Calu3 (cell line): ENCODE measurements at regions not wholly inside any gene's neighbourhood (a gene's known extent, or its start where the extent isn't known, plus 50 kb on each side); places are given as distances from the start of the nearest gene placed in this dataset.

Experiments
- BruUV-seq: library from RNA; stranded (reverse); fragments of 400-500 nt; replicated peaks from 2 replicates; lab custom pipeline; 2021; lab: Mats Ljungman, UMichigan
- CTCF ChIA-PET: fragments of 300-600 bp; sonication (Branson Sonifier 250); formaldehyde crosslinking; loops from one replicate; lab custom pipeline; 2022; ENCODE audit warnings: antibody characterized with exemption; lab: Charles Lee
- DNase-seq: peaks from one replicate; pipeline ENCODE4 v3.0.0; 2022
- H3K27ac Mint-ChIP-seq: one replicate; pipeline ENCODE4 v1.8.0; 2022; ENCODE audit warnings: mixed read lengths; ENCODE audit not compliant: unreplicated experiment
- H3K27me3 Mint-ChIP-seq: one replicate; pipeline ENCODE4 v1.8.0; 2022; ENCODE audit warnings: mixed read lengths; ENCODE audit not compliant: unreplicated experiment
- H3K36me3 Mint-ChIP-seq: one replicate; pipeline ENCODE4 v1.8.0; 2022; ENCODE audit warnings: mild to moderate bottlenecking, moderate library complexity, mixed read lengths; ENCODE audit not compliant: insufficient read depth, unreplicated experiment
- H3K4me1 Mint-ChIP-seq: one replicate; pipeline ENCODE4 v1.8.0; 2022; ENCODE audit warnings: mild to moderate bottlenecking, low read depth, mixed read lengths; ENCODE audit not compliant: unreplicated experiment
- H3K4me3 Mint-ChIP-seq: one replicate; pipeline ENCODE4 v1.8.0; 2022; ENCODE audit warnings: mild to moderate bottlenecking, low read depth, moderate library complexity, mixed read lengths; ENCODE audit not compliant: unreplicated experiment
- H3K9me3 Mint-ChIP-seq: one replicate; pipeline ENCODE4 v1.8.0; 2022; ENCODE audit warnings: low read depth, mixed read lengths; ENCODE audit not compliant: unreplicated experiment
- intact Hi-C: fragments of 100-400 bp; cut with micrococcal nuclease; formaldehyde crosslinking; loops from one replicate; pipeline ENCODE4 v1.10.0; 2022; ENCODE audit not compliant: unreplicated experiment
- TF ChIP-seq, protein P1 (sequence below): fragments of 200-600 bp; IDR thresholded peaks from one replicate; pipeline ENCODE4 v1.8.0; 2022; ENCODE audit warnings: antibody characterized with exemption; ENCODE audit not compliant: unreplicated experiment

DNA sequence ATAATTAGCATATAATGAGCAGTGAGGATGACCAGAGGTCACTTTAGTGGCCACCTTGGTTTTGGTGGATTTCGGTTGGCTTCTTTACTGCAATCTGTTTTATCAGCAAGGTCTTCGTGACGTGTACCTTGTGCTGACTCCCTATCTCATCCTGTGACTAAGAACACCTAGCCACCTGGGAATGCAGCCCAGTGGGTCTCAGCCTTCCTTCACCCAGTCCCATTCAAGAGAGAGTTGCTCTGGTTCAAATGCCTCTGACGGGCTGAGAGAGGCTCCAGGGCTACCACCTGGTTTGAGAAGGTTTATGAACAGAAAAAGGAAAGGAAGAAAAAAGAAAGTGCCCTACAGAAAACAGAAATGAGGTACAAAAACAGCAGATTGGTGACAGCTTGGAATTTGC is 738.7 kb downstream of the SOCS6 start:
- intact Hi-C loops: no loop called here
- BruUV-seq: no TSS peak
- Mint-ChIP-seq H3K36me3 (no peaks in the 10 kb centered on the region), H3K4me3 (no peak overlapping the region), H3K4me1 (peaks cover 15% of the 10 kb centered on the region), H3K9me3 (peaks cover 2% of the 10 kb centered on the region), H3K27me3 (no peaks in the 10 kb centered on the region), H3K27ac (peak overlapping the region; percentile 64)
- TF ChIP-seq, protein P1, sequence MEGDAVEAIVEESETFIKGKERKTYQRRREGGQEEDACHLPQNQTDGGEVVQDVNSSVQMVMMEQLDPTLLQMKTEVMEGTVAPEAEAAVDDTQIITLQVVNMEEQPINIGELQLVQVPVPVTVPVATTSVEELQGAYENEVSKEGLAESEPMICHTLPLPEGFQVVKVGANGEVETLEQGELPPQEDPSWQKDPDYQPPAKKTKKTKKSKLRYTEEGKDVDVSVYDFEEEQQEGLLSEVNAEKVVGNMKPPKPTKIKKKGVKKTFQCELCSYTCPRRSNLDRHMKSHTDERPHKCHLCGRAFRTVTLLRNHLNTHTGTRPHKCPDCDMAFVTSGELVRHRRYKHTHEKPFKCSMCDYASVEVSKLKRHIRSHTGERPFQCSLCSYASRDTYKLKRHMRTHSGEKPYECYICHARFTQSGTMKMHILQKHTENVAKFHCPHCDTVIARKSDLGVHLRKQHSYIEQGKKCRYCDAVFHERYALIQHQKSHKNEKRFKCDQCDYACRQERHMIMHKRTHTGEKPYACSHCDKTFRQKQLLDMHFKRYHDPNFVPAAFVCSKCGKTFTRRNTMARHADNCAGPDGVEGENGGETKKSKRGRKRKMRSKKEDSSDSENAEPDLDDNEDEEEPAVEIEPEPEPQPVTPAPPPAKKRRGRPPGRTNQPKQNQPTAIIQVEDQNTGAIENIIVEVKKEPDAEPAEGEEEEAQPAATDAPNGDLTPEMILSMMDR: no peak
- peak; percentile 52 for DNase-seq
- CTCF ChIA-PET: no interaction called here

GRCh38 chr18:71025505-71026225 is 736.8 kb downstream of the SOCS6 start:
- Mint-ChIP-seq H3K27ac (no peak overlapping the region), H3K4me1 (peaks cover 17% of the 10 kb centered on the region), H3K9me3 (peaks cover 2% of the 10 kb centered on the region), H3K4me3 (no peak overlapping the region), H3K27me3 (no peaks in the 10 kb centered on the region), H3K36me3 (no peaks in the 10 kb centered on the region)
- TF ChIP-seq, protein P1: no peak
- intact Hi-C loops: no loop called here
- CTCF ChIA-PET: no interaction called here
- BruUV-seq: no TSS peak
- no peak for DNase-seq

- H3K27ac Mint-ChIP-seq: no peak overlapping the region
- peaks cover 5% of the 10 kb centered on the region for H3K36me3 Mint-ChIP-seq
- CTCF ChIA-PET: no interaction called here
- no peak overlapping the region for H3K4me3 Mint-ChIP-seq
- no TSS peak for BruUV-seq
- intact Hi-C loops: no loop called here
- H3K4me1 Mint-ChIP-seq: peaks cover 10% of the 10 kb centered on the region
- DNase-seq: no peak
- no peaks in the 10 kb centered on the region for H3K27me3 Mint-ChIP-seq
- TF ChIP-seq, protein P1: no peak
- H3K9me3 Mint-ChIP-seq: peaks cover 5% of the 10 kb centered on the region
These were observed 733.5 kb downstream of the SOCS6 start for GRCh38 chr18:71022389-71022788.

- no peak for DNase-seq
- H3K36me3 Mint-ChIP-seq: peaks cover 5% of the 10 kb centered on the region
- no peak overlapping the region for H3K27ac Mint-ChIP-seq
- CTCF ChIA-PET: interaction anchor here (0.5 kb wide), 1 partner anchor 11 kb away, joined by 6 read pairs; no protein-coding TSS in a partner anchor
- H3K4me3 Mint-ChIP-seq: no peak overlapping the region
- intact Hi-C loops: no loop called here
- BruUV-seq: no TSS peak
- peaks cover 5% of the 10 kb centered on the region for H3K9me3 Mint-ChIP-seq
- H3K27me3 Mint-ChIP-seq: no peaks in the 10 kb centered on the region
- H3K4me1 Mint-ChIP-seq: peaks cover 8% of the 10 kb centered on the region
- TF ChIP-seq, protein P1: no peak
These were observed 732.2 kb downstream of the SOCS6 start for GRCh38 chr18:71021030-71021362.
